GM12878 (cell line): ENCODE measurements at regions not wholly inside any gene's neighbourhood (a gene's known extent, or its start where the extent isn't known, plus 50 kb on each side); places are given as distances from the start of the nearest gene placed in this dataset.
A peak's percentile ranks its signal among the peaks of the same experiment; 100 is the strongest.

Source experiments
- ATAC-seq: fragments of 200-7000 bp; cut with Tn5 transposase; 3 replicates; pipeline ENCODE4 v1.9.1; 2020; ENCODE audit warnings: mild to moderate bottlenecking, moderate library complexity
- BruUV-seq: library from RNA; stranded (reverse); fragments of 400-500 nt; replicated peaks from 2 replicates; lab custom pipeline; 2021; lab: Mats Ljungman, UMichigan
- CTCF ChIA-PET: fragments of 300-600 bp; sonication (Branson Sonifier 250); formaldehyde crosslinking; extraction: SDS; loops from one replicate; lab custom pipeline; 2021; ENCODE audit warnings: inconsistent platforms; lab: Yijun Ruan, JAX
- POLR2A ChIA-PET: fragments of 350-600 bp; formaldehyde crosslinking; extraction: SDS; loops from one replicate; lab custom pipeline; 2021; ENCODE audit warnings: inconsistent platforms; lab: Charles Lee
- RAD21 ChIA-PET: fragments of 300-600 bp; sonication (Branson Sonifier 250); formaldehyde crosslinking; loops from one replicate; lab custom pipeline; 2023; ENCODE audit warnings: antibody characterized with exemption; ENCODE audit not compliant: unreplicated experiment; lab: Charles Lee
- SMC1A ChIA-PET: fragments of 300-600 bp; sonication (Branson Sonifier 250); formaldehyde crosslinking; loops from one replicate; lab custom pipeline; 2023; ENCODE audit not compliant: unreplicated experiment, uncharacterized antibody; lab: Charles Lee
- DNase-seq: peaks from one replicate; pipeline ENCODE4 v3.0.0-alpha.2; 2011; ENCODE audit warnings: low read depth, low spot score
- FAIRE-seq: peaks from 3 replicates; lab custom pipeline; 2011; peaks lifted over from hg19 to GRCh38; lab: Jason Lieb, UNC
- H2AFZ ChIP-seq: 2 replicates; pipeline ENCODE4 v1.6.0; 2011; ENCODE audit warnings: low read depth, low read length, control low read depth; ENCODE audit not compliant: control insufficient read depth
- H3K27ac ChIP-seq: 2 replicates; pipeline ENCODE4 v1.5.1; 2011; ENCODE audit warnings: control low read depth; ENCODE audit not compliant: control insufficient read depth, insufficient read depth
- H3K27me3 ChIP-seq, 2 experiments: replicated peaks in 1 of 2; 2 replicates each; pipeline versions ENCODE4 v1.6.0 to v1.6.1; 2011; ENCODE audit warnings: low read length in 1 of 2; ENCODE audit not compliant: control insufficient read depth in 2 of 2, insufficient read depth in 2 of 2
- H3K36me3 ChIP-seq, 2 experiments: 2 replicates each; pipeline ENCODE4 v1.5.1; 2011; ENCODE audit warnings: low read length in 1 of 2; ENCODE audit not compliant: control insufficient read depth in 2 of 2, insufficient read depth in 2 of 2
- H3K4me1 ChIP-seq: 2 replicates; pipeline ENCODE4 v1.6.1; 2011; ENCODE audit warnings: mild to moderate bottlenecking, low read length, moderate library complexity, mixed read lengths; ENCODE audit not compliant: control insufficient read depth, insufficient read depth
- H3K4me2 ChIP-seq: 2 replicates; pipeline ENCODE4 v1.6.0; 2011; ENCODE audit warnings: control low read depth; ENCODE audit not compliant: control insufficient read depth, insufficient read depth
- H3K4me3 ChIP-seq: fragments of 200-600 bp; sonication (generic); 2 replicates; pipeline ENCODE4 v1.5.1; 2016
- H3K79me2 ChIP-seq: 2 replicates; pipeline ENCODE4 v1.6.0; 2011; ENCODE audit warnings: low read length; ENCODE audit not compliant: control insufficient read depth, insufficient read depth
- H3K9ac ChIP-seq: 2 replicates; pipeline ENCODE4 v1.8.0; 2011; ENCODE audit warnings: low read length, control low read depth, mixed read lengths; ENCODE audit not compliant: control insufficient read depth, insufficient read depth
- H3K9me3 ChIP-seq: replicated peaks from 3 replicates; pipeline ENCODE4 v1.5.1; 2011; ENCODE audit warnings: mild to moderate bottlenecking, low read length; ENCODE audit not compliant: control insufficient read depth, insufficient read depth
- H4K20me1 ChIP-seq: 2 replicates; pipeline ENCODE4 v1.6.0; 2011; ENCODE audit not compliant: control insufficient read depth, insufficient read depth
- CHD1 ChIP-seq: IDR thresholded peaks from 2 replicates; pipeline ENCODE4 v1.6.1; 2012; ENCODE audit warnings: low read depth, low read length, improper control_type of control experiment
- E2F8 ChIP-seq: fragments of 450-650 bp; IDR thresholded peaks from 2 replicates; pipeline ENCODE4 v1.6.1; 2018; ENCODE audit warnings: mild to moderate bottlenecking, low read depth, moderate library complexity; ENCODE audit not compliant: partially characterized antibody
- MEF2A ChIP-seq: IDR thresholded peaks from 2 replicates; pipeline ENCODE4 v1.6.1; 2011; ENCODE audit warnings: low read depth, mild to moderate bottlenecking, low read length, moderate library complexity; ENCODE audit not compliant: insufficient read depth
- NR2C2 ChIP-seq: IDR thresholded peaks from 2 replicates; pipeline ENCODE4 v1.6.1; 2011; ENCODE audit warnings: borderline replicate concordance, low read depth; ENCODE audit not compliant: control insufficient read depth, insufficient read length
- ZBTB4 ChIP-seq: fragments of 450-650 bp; formaldehyde crosslinking; IDR thresholded peaks from 2 replicates; pipeline ENCODE4 v1.4.0; 2022; ENCODE audit warnings: mild to moderate bottlenecking, moderate library complexity
- WGBS: methylation state at CpG from one replicate; pipeline ENCODE4 v1.1.6; 2016; ENCODE audit warnings: low lambda C conversion rate; ENCODE audit not compliant: insufficient replicate concordance, insufficient coverage; ENCODE audit errors: missing lambda C conversion rate; 5-methylcytosine and 5-hydroxymethylcytosine counted together
- in situ Hi-C: fragments of 300-500 bp; cut with MboI; formaldehyde crosslinking; loops from 9 replicates; pipeline ENCODE4 v1.14.3; 2018; ENCODE audit warnings: mixed read lengths
- intact Hi-C: fragments of 100-400 bp; cut with micrococcal nuclease; formaldehyde crosslinking; loops from one replicate; pipeline ENCODE4 v1.14.2; 2022; ENCODE audit not compliant: unreplicated experiment

GRCh38 chr2:181394741-181395437 lies 62.3 kb upstream of the ITGA4 start:
- peak; percentile 11; the same call in 1 of the 3 replicates for ATAC-seq
- peak overlapping the region; percentile 24; the same call in 1 of the 2 replicates for H3K4me2 ChIP-seq
- no peak for TF ChIP-seq CHD1
- no peak for TF ChIP-seq NR2C2
- no peak for TF ChIP-seq ZBTB4
- no peak for TF ChIP-seq E2F8
- no peak for TF ChIP-seq MEF2A
- FAIRE-seq, result no peak
- SMC1A ChIA-PET, result interaction anchor here (0.7 to 7.6 kb wide), 16 partner anchors 11 to 267 kb away, joined by 3 to 46 read pairs (median 3); no protein-coding TSS in a partner anchor
- H3K9me3 ChIP-seq, result no peaks in the 10 kb centered on the region; the same call in 2 of the 3 replicates
- H3K9ac ChIP-seq, result no peak overlapping the region
- peaks cover 2% of the 10 kb centered on the region; the same call in 1 of the 2 replicates for H3K4me1 ChIP-seq
- H3K27me3 ChIP-seq, result no peaks in the 10 kb centered on the region
- WGBS, result 75% methylated on average over 4 of the region's 4 CpGs
- H2AFZ ChIP-seq, result peak overlapping the region; percentile 65
- BruUV-seq, result no TSS peak
- in situ Hi-C loops (no loop called here), intact Hi-C loops (loop anchor here (5.0 kb wide), 1 partner anchor 83 kb away; no protein-coding TSS in a partner anchor)
- POLR2A ChIA-PET, result interaction anchor here (0.8 to 1.1 kb wide), 6 partner anchors 9 to 84 kb away, joined by 3 to 6 read pairs (median 3); no protein-coding TSS in a partner anchor
- H3K27ac ChIP-seq, result peak overlapping the region; percentile 45; the same call in 1 of the 2 replicates
- no peak for DNase-seq
- CTCF ChIA-PET, result interaction anchor here (0.9 to 2.1 kb wide), 6 partner anchors 8 to 72 kb away, joined by 3 to 6 read pairs (median 4); no protein-coding TSS in a partner anchor
- no peaks in the 10 kb centered on the region for H3K36me3 ChIP-seq
- H4K20me1 ChIP-seq, result no peaks in the 10 kb centered on the region
- RAD21 ChIA-PET, result interaction anchor here (0.9 to 2.9 kb wide), 9 partner anchors 20 to 91 kb away, joined by 3 to 11 read pairs (median 4); partner anchors contain the start of gene ITGA4
- H3K79me2 ChIP-seq, result no peaks in the 10 kb centered on the region
- H3K4me3 ChIP-seq, result no peak overlapping the region
